ENCODE measurements at regions not wholly inside any gene's neighbourhood (a gene's known extent, or its start where the extent isn't known, plus 50 kb on each side); places are given as distances from the start of the nearest gene placed in this dataset.
A peak's percentile ranks its signal among the peaks of the same experiment; 100 is the strongest.

GRCh38 chr9:79166005-79166404 lies 405.8 kb upstream of the TLE4 start:
- no peaks in the 10 kb centered on the region for H3K79me2 ChIP-seq (ENCODE audit: insufficient read depth)
- 0 out of 2 replicates have a peak, but pooled peaks cover 3% of the 10 kb centered on the region for H3F3A ChIP-seq (ENCODE audit: insufficient read depth)
- no peak overlapping the region for H3K27ac ChIP-seq
- 3 to 8% methylated on average over 3 of the region's 3 CpGs for WGBS, 2 experiments (ENCODE audit: low coverage in 1 of 2, low lambda C conversion rate in 2 of 2, missing lambda C conversion rate in 2 of 2)
- no peaks in the 10 kb centered on the region for H3K27me3 ChIP-seq (replicated peaks; ENCODE audit: insufficient read depth)
- H3K9me2 ChIP-seq (ENCODE audit: insufficient read depth), result no peaks in the 10 kb centered on the region
- H3K9me3 ChIP-seq (ENCODE audit: low read depth), result no peaks in the 10 kb centered on the region
- H3K4me3 ChIP-seq, result no peak overlapping the region
- H3K4me1 ChIP-seq (ENCODE audit: insufficient read depth), result peaks cover 22% of the 10 kb centered on the region
- DNase-seq, result peak; percentile 27
- H3K9ac ChIP-seq, result no peak overlapping the region
- TF ChIP-seq EZH2phosphoT487 (IDR thresholded peaks at IDR 0.05; ENCODE audit: insufficient read depth, low read depth) (no peak), EZH2 (IDR thresholded peaks at IDR 0.05; ENCODE audit: insufficient read depth, poor library complexity, severe bottlenecking) (no peak)
- no peaks in the 10 kb centered on the region for H4K20me1 ChIP-seq (ENCODE audit: insufficient read depth)
- H2AFZ ChIP-seq, result no peak overlapping the region
- no peaks in the 10 kb centered on the region for H3K36me3 ChIP-seq (ENCODE audit: low read depth)
- in situ Hi-C loops (cut with MboI), result no loop called here
- peak overlapping the region; percentile 23 for H3K4me2 ChIP-seq (ENCODE audit: unreplicated experiment)

- Histone ChIP-seq H3K4me3 (no peak overlapping the region), H3K9me3 (ENCODE audit: low read depth) (no peaks in the 10 kb centered on the region), H2AFZ (no peak overlapping the region), H3F3A (ENCODE audit: insufficient read depth) (no peaks in the 10 kb centered on the region), H3K9ac (no peak overlapping the region), H3K36me3 (ENCODE audit: low read depth) (no peaks in the 10 kb centered on the region), H3K4me2 (ENCODE audit: unreplicated experiment) (no peak overlapping the region), H3K27ac (no peak overlapping the region), H3K79me2 (ENCODE audit: insufficient read depth) (no peaks in the 10 kb centered on the region), H3K9me2 (ENCODE audit: insufficient read depth) (no peaks in the 10 kb centered on the region), H4K20me1 (ENCODE audit: insufficient read depth) (no peaks in the 10 kb centered on the region), H3K4me1 (ENCODE audit: insufficient read depth) (peaks cover 9% of the 10 kb centered on the region; the same call in 1 of the 2 replicates), H3K27me3 (replicated peaks; ENCODE audit: insufficient read depth) (no peaks in the 10 kb centered on the region)
- WGBS, 2 experiments (ENCODE audit: low coverage in 1 of 2, low lambda C conversion rate in 2 of 2, missing lambda C conversion rate in 2 of 2), result 92 to 93% methylated on average over 1 of the region's 1 CpG
- no peak for DNase-seq
- in situ Hi-C loops (cut with MboI), result no loop called here
- no peak for TF ChIP-seq EZH2phosphoT487 (IDR thresholded peaks at IDR 0.05; ENCODE audit: insufficient read depth, low read depth)
- no peak for TF ChIP-seq EZH2 (IDR thresholded peaks at IDR 0.05; ENCODE audit: insufficient read depth, poor library complexity, severe bottlenecking)
These were observed 401.1 kb upstream of the TLE4 start for GRCh38 chr9:79170643-79171042.

DNA sequence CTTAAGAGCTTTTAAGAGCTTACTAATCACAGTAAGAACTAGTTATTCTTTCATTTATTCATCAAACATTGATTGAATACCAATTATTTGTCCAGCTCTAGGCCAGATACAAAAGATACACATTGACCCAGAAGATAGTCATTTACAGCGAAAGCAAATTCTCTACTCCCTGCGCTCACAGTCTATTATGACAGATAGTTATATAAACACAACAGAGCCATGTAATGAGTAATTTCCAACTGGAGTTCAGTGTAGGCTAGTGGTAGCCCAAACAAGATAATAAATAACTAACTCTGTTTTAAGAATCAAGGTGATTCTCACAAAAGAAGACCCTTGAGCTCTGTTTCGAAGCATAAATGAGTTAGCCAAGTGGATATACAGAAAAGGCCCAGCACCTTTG lies 397.8 kb upstream of the TLE4 start:
- no peak overlapping the region for H2AFZ ChIP-seq
- H3F3A ChIP-seq (ENCODE audit: insufficient read depth), result peaks cover 9% of the 10 kb centered on the region
- no peaks in the 10 kb centered on the region for H3K9me3 ChIP-seq (ENCODE audit: low read depth)
- in situ Hi-C loops (cut with MboI), result no loop called here
- no peaks in the 10 kb centered on the region for H3K79me2 ChIP-seq (ENCODE audit: insufficient read depth)
- no peak overlapping the region for H3K4me3 ChIP-seq
- WGBS, 2 experiments (ENCODE audit: low coverage in 1 of 2, low lambda C conversion rate in 2 of 2, missing lambda C conversion rate in 2 of 2), result 95 to 100% methylated on average over 3 of the region's 3 CpGs
- no peaks in the 10 kb centered on the region for H4K20me1 ChIP-seq (ENCODE audit: insufficient read depth)
- H3K9ac ChIP-seq, result no peak overlapping the region
- H3K9me2 ChIP-seq (ENCODE audit: insufficient read depth), result no peaks in the 10 kb centered on the region
- peaks cover 11% of the 10 kb centered on the region for H3K4me1 ChIP-seq (ENCODE audit: insufficient read depth)
- DNase-seq, result no peak
- H3K4me2 ChIP-seq (ENCODE audit: unreplicated experiment), result no peak overlapping the region
- no peaks in the 10 kb centered on the region for H3K36me3 ChIP-seq (ENCODE audit: low read depth)
- no peak overlapping the region for H3K27ac ChIP-seq
- H3K27me3 ChIP-seq (replicated peaks; ENCODE audit: insufficient read depth), result no peaks in the 10 kb centered on the region
- TF ChIP-seq EZH2 (IDR thresholded peaks at IDR 0.05; ENCODE audit: insufficient read depth, poor library complexity, severe bottlenecking), result no peak
- no peak for TF ChIP-seq EZH2phosphoT487 (IDR thresholded peaks at IDR 0.05; ENCODE audit: insufficient read depth, low read depth)

GRCh38 chr9:79176014-79176697 lies 395.6 kb upstream of the TLE4 start:
- Histone ChIP-seq H3K9me2 (ENCODE audit: insufficient read depth) (no peaks in the 10 kb centered on the region), H3F3A (ENCODE audit: insufficient read depth) (peaks cover 9% of the 10 kb centered on the region), H3K36me3 (ENCODE audit: low read depth) (no peaks in the 10 kb centered on the region), H3K27me3 (replicated peaks; ENCODE audit: insufficient read depth) (no peaks in the 10 kb centered on the region), H3K79me2 (ENCODE audit: insufficient read depth) (no peaks in the 10 kb centered on the region), H3K9me3 (ENCODE audit: low read depth) (no peaks in the 10 kb centered on the region), H3K4me3 (no peak overlapping the region), H3K4me2 (ENCODE audit: unreplicated experiment) (peak overlapping the region; percentile 54), H2AFZ (peak overlapping the region; percentile 34), H3K9ac (no peak overlapping the region), H4K20me1 (ENCODE audit: insufficient read depth) (no peaks in the 10 kb centered on the region), H3K27ac (no peak overlapping the region), H3K4me1 (ENCODE audit: insufficient read depth) (peaks cover 11% of the 10 kb centered on the region)
- TF ChIP-seq EZH2 (IDR thresholded peaks at IDR 0.05; ENCODE audit: insufficient read depth, poor library complexity, severe bottlenecking) (no peak), EZH2phosphoT487 (IDR thresholded peaks at IDR 0.05; ENCODE audit: insufficient read depth, low read depth) (no peak)
- DNase-seq, result peak; percentile 55
- WGBS, 2 experiments (ENCODE audit: low coverage in 1 of 2, low lambda C conversion rate in 2 of 2, missing lambda C conversion rate in 2 of 2), result 30% methylated on average over 4 of the region's 4 CpGs
- in situ Hi-C loops (cut with MboI), result no loop called here

Data from GM23248 (cell line).